Breast epithelium (tissue), 3 donors: ENCODE measurements at regions not wholly inside any gene's neighbourhood (a gene's known extent, or its start where the extent isn't known, plus 50 kb on each side); places are given as distances from the start of the nearest gene placed in this dataset.

Source experiments
- POLR2A ChIP-seq: fragments of 450-650 bp; IDR thresholded peaks from one replicate; pipeline ENCODE4 v1.6.1; 2016; ENCODE audit warnings: antibody characterized with exemption, mild to moderate bottlenecking, moderate library complexity
- POLR2AphosphoS5 ChIP-seq, 3 donors: sonication (generic); formaldehyde crosslinking; IDR thresholded peaks; one replicate each; pipeline ENCODE4 v1.6.1; 2017; ENCODE audit warnings: antibody characterized with exemption in 3 of 3
- TF ChIP-seq, protein P1 (sequence below), 3 donors: fragments of 450-650 bp; IDR thresholded peaks; one replicate each; pipeline ENCODE4 v1.5.1; 2016 to 2017; ENCODE audit warnings: antibody characterized with exemption in 3 of 3, mild to moderate bottlenecking in 3 of 3, moderate library complexity in 3 of 3

GRCh38 chr17:36856222-36856621 lies 81.1 kb upstream of the LHX1 start:
- TF ChIP-seq, protein P1, sequence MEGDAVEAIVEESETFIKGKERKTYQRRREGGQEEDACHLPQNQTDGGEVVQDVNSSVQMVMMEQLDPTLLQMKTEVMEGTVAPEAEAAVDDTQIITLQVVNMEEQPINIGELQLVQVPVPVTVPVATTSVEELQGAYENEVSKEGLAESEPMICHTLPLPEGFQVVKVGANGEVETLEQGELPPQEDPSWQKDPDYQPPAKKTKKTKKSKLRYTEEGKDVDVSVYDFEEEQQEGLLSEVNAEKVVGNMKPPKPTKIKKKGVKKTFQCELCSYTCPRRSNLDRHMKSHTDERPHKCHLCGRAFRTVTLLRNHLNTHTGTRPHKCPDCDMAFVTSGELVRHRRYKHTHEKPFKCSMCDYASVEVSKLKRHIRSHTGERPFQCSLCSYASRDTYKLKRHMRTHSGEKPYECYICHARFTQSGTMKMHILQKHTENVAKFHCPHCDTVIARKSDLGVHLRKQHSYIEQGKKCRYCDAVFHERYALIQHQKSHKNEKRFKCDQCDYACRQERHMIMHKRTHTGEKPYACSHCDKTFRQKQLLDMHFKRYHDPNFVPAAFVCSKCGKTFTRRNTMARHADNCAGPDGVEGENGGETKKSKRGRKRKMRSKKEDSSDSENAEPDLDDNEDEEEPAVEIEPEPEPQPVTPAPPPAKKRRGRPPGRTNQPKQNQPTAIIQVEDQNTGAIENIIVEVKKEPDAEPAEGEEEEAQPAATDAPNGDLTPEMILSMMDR (IDR thresholded peaks at IDR 0.05), result no peak
- no peak for TF ChIP-seq POLR2A
- TF ChIP-seq POLR2AphosphoS5 (IDR thresholded peaks at IDR 0.05), result no peak
